Activated CD4-positive, alpha-beta T cell treated with anti-CD3 and anti-CD28 coated beads, Interleukin-2, Interleukin-4, amounts not matched to agents 100 ng/mL and 50 ng/mL, durations not matched to agents 16 hours and 8 hours (primary cell): ENCODE measurements at regions not wholly inside any gene's neighbourhood (a gene's known extent, or its start where the extent isn't known, plus 50 kb on each side); places are given as distances from the start of the nearest gene placed in this dataset.

Source experiments
- DNase-seq: peaks from one replicate; pipeline ENCODE4 v3.0.0-alpha.2; 2020; ENCODE audit warnings: low spot score

DNA sequence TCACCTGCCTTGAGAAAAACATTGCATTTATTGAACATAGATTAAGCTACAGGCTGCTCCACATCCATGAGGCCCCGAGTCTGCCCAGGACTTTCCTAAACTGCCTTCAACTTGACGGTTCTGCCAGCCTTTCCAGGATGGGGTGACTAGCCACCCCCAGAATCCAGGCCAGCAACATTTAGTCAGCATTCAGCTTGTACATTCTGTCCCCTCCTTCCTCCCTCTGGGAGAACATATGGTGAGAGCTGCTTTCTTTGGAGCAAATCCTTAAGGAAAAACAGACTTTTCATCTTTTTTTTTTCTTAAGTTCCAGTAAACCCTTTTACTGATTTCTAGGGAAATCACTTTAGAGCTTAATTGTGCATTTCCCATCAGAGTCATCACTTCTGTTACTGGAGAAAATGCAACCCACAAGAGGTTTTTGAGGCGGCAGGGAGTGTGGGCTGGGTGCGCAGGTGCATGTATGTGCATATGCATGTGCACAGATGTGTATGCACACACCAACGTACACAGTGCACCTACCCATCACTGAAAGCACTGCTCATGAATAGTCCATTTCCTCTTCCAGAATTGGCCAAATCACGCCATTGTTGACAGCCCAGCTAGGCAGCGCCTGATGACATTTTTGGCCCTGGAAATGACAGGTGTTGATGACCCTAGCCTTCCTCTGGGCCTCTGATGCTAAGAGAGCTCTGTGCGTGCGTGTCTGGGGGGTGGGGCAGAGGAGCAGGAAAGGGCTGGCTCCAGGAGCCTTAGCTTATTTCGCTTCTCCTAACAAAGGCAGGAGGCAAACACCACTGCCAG lies 145.6 kb downstream of the HSD17B3 start:
- no peak for DNase-seq

DNA sequence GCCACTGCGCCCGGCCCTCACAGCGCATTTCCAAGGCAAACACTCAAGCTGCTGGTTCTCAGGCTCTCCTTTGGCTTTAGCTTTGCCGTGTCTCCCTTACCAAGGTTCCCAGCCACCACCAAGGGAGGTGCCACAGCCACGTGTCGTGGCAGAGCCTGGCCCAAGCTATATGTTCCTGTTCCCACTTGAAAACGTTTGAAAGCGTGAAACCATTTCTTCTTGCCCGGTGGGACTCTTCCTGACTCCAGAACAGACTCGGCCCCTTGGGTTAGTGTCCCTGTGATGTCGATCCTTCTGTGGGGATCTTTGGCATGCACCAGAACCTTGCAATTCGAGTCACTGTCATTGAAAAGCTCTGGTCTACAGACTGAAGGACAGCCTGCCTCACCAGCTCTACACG lies 147.9 kb downstream of the HSD17B3 start:
- DNase-seq: no peak

DNA sequence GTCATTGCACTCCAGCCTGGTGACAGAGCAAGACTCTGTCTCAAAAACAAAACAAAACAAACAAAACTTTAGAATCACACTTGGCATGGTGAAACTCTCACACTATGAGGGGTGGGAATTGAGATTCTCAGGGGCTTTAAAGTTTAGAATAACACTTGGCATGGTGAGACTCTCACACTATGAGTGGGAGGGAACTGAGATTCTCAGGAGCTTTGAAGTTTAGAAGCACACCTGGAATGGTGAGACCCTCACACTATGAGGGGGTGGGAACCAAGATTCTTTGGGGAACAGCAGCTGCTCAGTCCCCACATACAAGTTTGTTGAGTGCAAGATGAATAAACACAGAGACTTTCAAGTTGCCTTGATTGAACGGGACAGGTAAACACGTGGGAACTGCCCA lies 149.4 kb downstream of the HSD17B3 start:
- no peak for DNase-seq

DNA sequence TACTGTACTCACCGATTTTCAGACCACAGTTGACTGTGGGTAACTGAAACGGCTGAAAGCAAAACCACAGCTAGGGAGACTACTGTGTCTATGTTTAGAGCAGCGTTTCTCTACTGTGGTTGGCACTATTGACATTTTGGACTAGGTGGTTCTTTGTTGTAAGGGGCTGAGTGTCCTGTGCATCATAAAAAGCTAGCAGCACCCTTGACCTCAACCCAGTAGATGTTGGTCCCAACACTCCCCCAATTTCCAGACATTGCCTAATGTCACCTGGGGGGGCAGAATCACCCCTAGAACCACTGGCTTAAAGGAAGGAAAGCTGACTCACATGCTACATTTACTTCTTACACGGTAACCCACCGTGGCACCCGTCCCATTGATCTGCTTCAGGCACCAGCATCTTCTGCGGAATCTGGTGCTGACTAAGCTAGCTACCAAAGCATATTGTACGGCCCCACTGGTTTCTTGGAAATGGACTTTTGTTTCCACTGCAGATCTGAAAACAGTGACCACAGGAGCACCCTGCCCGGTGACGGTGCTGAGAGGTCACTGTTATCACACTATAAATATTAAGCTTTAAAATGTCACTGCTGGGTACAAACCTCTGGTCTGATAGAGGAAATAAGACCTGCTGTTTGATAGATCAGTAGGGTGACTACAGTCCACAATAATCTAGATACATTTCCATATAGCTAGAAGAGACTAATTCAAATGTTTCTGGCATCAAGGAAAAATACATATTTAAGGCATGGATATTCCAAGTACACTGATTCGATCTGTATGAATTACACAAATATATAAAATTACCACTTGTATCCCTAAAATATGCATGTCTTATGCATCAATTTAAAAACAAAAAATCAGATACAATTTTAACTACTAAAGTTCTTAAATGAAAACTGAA lies 151.4 kb downstream of the HSD17B3 start:
- peak; percentile 81 for DNase-seq

DNA sequence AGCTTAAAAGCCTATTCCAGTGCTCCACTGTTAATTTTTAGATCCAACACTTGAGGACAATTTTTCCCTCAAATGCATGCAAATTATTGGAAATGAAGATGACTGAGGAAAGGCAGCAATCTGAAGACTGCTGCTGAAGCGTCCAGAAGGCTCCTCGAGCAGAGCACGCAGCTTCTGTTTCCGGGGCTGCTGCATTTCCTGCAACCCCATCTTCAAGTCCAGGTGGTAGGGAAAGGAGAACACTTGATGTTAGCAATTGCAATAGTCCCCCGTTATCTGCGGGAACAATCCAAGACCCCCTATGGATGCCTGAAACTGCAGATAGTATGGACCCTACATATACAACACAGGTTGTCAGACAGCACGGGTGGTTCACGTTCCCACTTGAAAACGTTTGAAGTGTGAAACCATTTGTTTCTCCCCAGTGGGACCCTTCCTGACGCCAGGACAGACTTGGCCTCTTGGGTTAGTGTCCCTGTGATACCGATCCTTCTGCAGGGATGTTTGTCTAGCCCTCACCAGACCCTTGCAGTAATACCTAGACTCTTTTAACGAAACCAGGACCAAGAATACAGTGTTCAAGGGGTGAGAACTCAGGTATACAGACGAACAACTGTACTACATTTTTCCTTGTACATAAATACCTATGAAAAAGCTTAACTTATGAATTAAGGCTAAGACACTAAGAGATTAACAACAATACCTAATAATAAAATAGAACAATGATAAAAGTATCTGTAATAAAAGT lies 152.3 kb downstream of the HSD17B3 start:
- peak; percentile 17 for DNase-seq

DNA sequence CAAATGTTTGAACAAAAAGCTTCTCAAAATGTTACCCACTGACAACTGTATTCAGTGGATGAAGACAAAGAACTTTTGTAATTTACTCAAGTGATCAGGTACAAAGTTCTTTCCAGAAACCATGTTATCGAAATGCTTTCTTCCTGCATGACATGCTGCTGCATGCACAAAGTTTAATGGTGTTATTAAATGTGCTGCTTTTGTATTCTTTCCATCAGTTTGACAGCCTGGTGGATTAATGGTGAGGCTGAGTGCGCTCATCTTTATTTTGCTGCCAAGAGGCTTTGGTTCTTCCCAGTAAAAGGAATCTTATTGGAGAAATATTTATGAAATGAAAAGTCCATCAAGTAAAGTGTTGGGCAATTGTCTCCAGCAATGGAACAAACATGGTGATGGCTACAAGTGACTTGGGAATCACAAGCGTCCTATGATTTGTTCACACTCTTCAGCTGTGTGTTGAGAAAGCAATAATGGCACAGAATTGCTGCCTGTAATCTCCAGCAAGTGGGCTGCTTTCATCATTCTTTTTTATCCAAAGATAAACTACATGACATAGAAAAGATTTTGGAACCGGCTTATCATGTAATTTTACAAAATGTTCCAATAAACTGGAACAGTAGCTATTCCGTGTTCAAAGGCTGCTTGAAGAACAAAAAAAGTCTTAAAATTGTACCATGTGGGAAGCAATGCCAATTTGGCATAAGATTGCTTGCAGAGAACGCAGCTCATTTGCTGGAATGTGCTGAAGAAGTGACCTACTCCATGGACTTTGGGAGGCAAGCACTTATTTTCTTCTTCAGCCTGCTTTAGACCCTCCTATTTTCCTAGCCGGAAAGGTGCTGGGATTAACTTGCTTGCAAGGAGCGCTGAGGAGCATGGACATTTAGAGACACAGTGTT lies 153.1 kb downstream of the HSD17B3 start:
- no peak for DNase-seq

DNA sequence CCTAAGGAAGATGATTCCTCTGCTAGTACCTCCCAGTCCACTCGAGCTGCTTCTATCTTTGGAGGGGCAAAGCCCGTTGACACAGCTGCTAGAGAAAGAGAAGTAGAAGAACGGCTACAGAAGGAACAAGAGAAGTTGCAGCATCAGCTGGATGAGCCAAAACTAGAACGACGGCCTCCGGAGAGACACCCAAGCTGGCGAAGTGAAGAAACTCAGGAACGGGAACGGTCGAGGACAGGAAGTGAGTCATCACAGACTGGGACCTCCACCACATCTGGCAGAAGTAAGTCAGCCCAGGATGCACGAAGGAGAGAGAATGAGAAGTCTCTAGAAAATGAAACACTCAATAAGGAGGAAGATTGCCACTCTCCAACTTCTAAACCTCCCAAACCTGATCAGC lies 154.9 kb downstream of the HSD17B3 start:
- peak; percentile 58 for DNase-seq

DNA sequence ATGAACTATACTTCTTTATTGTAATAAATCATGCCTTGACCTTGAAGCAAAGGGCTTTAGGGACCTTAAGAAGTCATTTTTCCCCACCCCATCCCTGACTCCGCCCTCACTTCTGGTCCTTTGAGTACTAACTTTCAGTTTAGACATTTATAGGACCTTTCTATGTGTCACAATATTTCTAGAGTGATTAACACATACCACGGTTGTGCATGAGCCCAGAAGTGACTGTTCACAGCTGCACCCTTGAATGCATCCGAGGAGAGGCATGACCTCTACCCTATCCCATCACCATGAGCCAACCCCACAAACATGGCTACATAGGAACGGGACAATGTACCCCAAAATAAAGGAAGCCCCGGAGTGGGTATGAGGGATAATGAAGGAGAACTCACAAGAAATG lies 160.3 kb downstream of the HSD17B3 start:
- DNase-seq: no peak

DNA sequence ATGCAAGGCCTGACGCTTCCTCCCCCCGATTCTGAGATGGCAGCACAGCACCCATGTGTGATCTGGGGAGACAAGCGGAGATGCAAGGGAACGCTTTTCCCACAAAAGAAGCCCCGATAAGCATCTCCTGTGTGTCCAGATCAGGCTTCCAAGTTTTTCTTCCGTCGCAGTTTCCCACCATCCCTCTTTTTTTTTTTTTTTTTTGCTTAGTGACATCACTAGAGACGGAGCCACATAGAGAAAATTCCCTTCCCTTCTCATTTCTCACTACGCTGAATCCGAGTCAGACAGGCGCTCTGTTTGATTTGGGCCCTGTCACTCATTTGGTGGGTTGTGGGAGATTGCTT lies 160.9 kb downstream of the HSD17B3 start:
- no peak for DNase-seq

DNA sequence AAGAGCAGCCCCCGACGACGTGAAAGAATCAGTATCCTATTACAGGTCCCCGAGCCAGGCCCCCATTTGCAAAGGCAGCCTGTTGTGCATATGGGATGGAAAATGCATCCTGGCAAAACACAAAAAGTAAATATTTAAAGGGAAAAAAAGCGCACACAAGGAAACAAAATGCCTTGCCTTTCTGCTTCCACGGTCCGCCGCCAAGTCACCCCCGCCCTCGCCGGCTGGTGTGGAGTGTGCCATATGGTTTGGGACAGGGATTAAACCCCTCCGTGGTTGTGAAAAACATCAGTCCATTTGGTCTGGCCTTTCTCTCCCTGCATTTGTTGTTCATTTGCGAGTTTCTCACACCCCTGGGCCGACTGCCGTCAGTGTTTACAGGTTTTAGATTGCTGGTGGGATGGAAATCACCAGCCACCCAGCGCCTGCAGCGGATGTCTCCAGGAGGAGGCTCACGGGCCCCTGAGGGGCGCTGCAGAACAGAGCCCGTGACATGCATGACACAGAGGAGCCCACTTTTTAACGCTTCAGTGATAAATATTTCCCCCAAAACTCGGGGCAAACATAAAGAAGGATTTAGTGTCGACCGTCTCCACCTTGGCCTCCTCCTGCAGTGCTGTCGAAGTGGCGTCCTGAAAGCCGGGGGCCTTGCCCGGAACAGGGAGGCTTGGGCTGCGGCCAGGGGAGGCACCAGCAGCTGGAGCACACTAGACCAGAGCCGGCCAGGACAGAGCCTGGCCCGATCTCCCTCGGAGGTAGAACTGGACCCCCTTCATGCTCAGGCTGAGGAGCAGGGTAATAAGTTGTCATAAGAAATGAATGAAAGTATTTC lies 161.5 kb downstream of the HSD17B3 start:
- DNase-seq: no peak

DNA sequence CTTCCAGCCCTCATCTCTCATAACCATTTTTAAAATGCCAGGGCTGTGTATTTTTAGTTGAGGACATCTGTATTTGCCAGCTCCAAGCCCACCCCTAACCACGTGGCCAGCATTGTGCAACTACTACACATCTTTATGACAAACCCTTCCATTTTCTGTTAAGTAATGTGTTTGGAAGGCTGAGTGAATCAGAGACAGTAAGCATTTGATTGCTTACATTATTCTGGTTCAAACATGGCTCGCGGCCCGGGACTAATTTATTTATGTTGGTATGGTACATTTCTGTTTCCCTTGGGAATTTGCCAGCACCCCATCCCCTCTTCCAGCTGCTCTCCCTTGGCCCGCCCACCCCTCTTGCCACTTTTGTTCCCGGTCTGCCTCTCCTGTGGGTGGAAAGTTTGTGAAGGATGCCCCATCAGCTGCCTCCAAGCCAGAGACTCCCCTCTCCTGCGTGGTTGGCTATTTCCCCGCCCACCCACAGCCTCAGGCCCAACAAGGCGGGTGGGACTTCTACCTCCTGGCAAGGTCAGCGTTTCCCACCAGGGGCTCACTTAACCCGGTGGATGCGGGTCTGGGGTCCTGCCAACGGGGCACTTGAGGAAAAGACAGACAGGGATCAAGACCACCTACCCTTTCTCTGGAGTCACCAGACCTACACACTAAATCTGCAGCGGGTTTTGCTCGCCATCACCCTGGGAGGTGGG lies 162.2 kb downstream of the HSD17B3 start:
- no peak for DNase-seq

DNA sequence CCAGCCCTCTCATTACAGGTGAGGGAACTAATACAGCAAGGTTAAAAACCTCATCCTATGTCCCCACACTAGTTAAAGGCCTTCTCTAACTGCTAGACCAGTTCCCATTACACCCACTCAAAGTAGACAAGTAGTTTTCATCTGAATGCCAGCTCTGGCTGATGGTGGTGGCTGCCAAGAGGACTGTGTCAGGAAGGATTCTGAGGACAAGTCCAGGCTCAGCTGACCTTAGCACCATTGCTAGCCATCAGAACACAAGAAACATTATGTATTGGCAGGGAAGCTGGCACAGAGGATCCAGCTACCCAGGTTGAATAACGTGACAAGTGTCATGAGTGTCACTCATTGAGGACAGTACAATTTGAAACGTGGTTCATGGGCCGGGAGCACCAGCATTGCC lies 163.4 kb downstream of the HSD17B3 start:
- DNase-seq: no peak

DNA sequence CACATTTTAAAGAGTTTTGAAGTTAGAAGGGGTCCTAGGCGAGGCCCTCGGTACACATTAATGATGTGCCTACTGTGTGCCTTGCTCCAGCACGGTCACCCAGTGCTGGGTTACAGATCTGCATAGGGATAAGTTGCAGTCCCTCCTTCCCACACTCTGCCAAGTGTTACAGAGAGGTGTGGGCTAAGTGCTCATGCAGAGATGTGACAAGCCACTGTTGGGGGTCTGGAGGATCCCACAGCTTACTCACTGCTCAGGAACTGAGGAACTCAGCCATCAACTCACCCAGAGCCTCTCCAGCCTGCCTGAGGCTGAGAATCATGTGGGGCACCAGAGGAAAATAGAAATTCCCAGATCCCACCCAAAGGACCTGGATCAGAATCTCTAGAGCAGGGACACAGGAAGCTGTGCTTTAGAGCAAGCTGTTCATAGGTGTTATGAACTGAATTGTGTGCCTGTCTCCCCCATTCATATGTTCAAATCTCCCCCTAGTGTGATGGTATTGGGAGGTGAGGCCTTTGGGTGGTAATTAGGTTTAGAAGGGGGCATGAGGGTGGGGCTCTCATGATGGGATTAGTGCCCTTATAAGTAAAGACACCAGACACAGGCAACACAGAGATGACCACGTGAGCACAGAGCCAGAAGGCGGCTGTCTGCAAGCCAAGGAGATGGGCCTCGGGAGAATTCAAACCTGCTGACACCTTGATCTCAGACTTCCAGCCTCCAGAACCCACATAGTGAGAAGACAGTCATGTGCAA lies 164.1 kb downstream of the HSD17B3 start:
- no peak for DNase-seq

DNA sequence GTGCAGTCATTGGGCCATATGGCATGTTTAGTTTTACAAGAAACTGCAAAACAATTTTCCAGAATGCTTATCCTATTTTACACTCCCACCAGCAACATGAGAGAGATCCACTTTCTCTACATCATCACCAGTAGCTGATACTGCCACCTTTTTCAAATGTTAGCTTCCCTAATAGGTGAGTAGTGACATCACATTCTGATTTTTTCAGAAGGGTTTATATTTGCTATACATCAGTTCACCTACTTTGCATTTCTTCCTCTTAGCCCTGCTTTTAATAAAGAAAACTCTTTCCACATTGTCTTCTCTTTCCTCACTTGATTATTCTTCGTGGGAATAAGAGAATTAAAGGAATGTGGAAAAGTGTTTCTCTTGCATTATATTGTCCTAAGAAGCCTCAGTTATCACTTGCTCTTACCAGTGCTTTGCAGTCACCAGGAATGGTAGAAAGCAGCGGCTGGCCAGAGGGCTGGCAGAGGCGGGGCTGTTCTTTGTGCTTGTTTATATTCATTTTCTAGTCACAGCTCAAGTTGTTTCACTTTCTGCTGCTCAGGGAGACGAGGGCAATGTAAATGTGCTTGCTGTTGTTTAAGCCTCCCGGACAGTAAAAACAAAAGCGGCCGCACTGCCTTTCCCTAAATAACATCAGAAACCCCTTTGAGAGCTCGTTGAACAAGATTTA lies 164.8 kb downstream of the HSD17B3 start:
- DNase-seq: peak; percentile 24

DNA sequence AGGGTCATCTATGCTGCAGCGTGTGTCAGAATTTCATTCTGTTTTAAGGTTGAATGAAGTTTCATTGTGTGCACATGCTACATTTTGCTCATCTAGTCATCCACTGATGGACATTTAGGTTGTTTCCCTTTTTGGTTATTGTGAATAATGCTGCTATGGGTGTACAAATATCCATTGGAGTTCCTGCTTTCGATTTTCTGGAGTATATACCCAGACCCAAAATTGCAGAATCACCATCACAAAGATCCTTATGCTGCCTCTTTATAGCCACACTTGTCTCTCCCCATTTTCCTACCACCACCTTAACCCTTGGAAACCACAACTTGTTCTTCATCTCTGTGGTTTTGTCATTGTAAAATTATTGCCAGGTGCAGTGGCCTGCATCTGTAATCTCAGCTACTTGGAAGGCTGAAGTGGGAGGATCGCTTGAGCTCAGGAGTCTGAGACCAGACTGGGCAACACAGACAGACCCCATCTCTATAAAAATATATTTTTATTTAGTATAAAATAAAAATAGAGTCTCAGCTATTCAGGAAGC lies 166.2 kb downstream of the HSD17B3 start:
- no peak for DNase-seq

DNA sequence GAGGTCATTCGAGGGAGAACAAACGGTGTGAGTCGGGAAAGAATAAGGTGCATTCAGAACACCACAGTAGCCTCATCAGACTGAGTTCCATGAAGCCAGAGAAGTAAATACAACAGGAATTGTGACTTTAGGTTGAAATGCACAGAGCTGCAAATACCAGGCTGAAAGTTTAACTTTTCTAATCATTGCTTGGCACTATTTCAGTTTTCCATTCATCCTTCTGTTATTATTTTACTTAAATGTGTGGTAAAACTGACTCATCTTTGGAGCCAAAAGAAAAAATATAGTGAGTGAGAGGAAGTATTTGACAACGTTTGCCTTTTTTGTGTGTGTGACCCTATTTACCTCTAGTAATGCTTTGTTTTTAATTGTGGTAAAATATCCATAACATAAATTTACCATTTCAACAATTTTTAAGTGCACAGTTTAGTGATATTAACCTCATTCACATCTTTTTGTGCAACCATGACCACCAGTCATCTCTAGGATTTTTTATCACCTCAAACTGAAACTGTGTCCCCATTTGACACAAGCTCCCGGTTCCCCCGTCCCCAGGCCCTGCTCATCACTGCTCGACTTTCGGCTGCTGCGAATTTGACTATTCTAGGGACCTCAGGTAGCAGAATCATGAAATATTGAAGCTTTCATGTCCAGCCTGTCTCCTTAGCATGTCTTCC lies 166.8 kb downstream of the HSD17B3 start:
- no peak for DNase-seq

DNA sequence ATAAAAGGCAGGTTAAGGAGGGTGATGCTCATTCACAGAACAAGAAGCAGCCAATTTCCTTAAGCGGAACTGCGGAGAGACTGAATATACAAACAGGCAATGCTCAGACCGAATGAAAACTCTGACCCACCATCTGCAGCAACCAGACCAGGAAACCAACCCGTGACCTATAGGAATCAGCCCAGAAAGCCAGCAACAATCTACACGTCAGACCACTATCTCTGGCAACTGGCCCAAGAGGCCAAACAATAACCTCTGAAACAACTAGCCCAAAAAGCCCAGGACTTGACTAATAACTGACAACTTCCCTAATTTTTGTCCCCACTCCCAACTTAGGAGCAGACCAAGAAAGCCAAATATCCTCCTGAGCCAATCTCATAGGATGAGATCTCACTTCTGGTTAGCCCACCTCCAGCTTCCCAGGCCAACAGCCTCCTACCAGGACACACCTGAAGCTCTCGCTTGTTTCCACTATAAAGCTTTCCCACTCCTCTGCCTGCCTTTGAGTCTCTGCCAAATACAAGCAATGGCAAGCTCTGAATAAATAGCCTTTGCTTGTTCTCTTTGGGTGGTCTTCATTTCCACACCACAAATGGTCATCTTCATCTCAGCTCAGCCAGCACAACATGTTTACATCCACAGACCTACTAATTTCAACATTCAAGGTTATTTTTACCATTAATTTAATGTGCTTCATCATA lies 168.5 kb downstream of the HSD17B3 start:
- DNase-seq: no peak
